K562 (cell line): ENCODE measurements at regions not wholly inside any gene's neighbourhood (a gene's known extent, or its start where the extent isn't known, plus 50 kb on each side); places are given as distances from the start of the nearest gene placed in this dataset.

Experiments
- SRF ChIP-seq, 2 experiments: fragments of 250-450, 450-650 bp in 1 of 2; sonication (Bioruptor Pico) in 1 of 2; sonication (generic) in 1 of 2; formaldehyde crosslinking; IDR thresholded peaks; 2 replicates each; pipeline versions ENCODE4 v1.5.0 to v1.5.1; 2020 to 2022; ENCODE audit warnings: mild to moderate bottlenecking in 1 of 2, missing genetic modification reagents in 1 of 2
- YY1 ChIP-seq, 3 experiments: IDR thresholded peaks; 2 replicates each; pipeline ENCODE4 v1.6.1; 2011; ENCODE audit warnings: low read length in 2 of 3, mild to moderate bottlenecking in 2 of 3, moderate library complexity in 2 of 3, borderline replicate concordance in 1 of 3, control low read depth in 1 of 3, low read depth in 1 of 3; ENCODE audit not compliant: insufficient read depth in 3 of 3, insufficient replicate concordance in 2 of 3, control insufficient read depth in 1 of 3, insufficient read length in 1 of 3; ENCODE audit errors: extremely low read depth in 1 of 3

- TF ChIP-seq YY1 (IDR thresholded peaks at IDR 0.05; ENCODE audit: borderline replicate concordance in 1 of 3, control insufficient read depth in 1 of 3, extremely low read depth in 1 of 3, insufficient read depth in 3 of 3, insufficient read length in 1 of 3, insufficient replicate concordance in 2 of 3, low read depth in 1 of 3, low read length in 2 of 3) (no peak), SRF (CRISPR knock-in tag; IDR thresholded peaks at IDR 0.05) (no peak)
Measured at GRCh38 chr1:90579212-90579802, 137.8 kb downstream of the BARHL2 start.
